Caki2 (cell line): ENCODE measurements at regions not wholly inside any gene's neighbourhood (a gene's known extent, or its start where the extent isn't known, plus 50 kb on each side); places are given as distances from the start of the nearest gene placed in this dataset.

Experiments used
- DNase-seq: peaks from one replicate; pipeline ENCODE4 v3.0.0-alpha.2; 2015; ENCODE audit warnings: low read depth
- in situ Hi-C: cut with HindIII; loops from 2 replicates; pipeline ENCODE4 v1.10.0; 2016; ENCODE audit warnings: low sequenced_read_pairs, low pct_unique_long_range_greater_than_20kb, mixed read lengths

DNA sequence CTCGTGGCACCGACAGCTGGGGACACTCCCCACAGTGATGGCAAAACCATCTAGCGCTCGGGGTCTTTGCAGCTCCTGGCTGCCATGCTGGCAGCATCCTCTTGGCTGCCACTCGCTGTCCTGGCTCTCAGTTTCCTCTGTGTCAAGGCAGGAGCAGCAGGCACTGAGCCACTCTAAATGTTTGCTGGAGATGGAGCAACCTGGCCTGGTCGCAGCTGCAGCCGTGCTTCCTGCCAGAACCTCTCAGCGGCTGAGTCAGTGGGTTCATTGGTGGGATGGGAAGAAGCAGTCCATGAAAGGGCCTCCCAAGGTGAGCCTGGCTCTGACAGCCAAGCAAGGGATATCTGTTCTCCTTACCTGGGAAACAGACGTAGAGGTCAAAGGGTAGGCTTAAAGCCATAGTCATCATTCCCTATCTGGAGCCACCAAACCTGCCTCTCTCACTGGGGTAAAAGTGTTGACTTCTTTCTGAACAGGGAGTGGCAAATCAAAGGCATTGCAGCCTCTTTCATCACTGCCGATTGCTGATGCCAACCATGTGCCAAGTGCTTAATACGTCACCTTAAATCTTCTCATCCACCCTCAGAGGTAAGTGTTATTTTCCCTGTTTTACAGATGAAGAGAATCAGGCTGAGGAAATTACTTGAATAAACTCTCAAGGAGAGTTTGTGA lies 304.8 kb upstream of the ZNF462 start:
- in situ Hi-C loops, result no loop called here
- DNase-seq, result no peak

DNA sequence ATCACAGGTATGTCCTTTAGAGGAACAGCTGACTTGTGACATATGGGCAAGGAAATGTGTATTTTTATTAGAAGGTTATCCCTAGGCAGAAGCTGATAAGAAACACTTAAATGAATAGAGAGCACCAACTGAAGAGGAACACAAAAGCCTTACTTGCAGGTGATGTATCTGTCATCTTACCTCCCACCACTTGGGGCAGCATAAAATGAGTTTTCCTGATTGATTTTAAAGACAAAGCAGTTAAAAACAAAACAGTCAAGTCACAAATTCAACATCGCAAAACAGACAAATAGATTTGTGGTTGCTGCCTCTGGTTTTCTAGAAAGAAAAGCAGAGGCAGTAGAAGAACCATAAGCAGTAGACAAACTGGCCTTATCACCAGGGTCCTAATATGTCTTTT lies 302.4 kb upstream of the ZNF462 start:
- in situ Hi-C loops, result no loop called here

DNA sequence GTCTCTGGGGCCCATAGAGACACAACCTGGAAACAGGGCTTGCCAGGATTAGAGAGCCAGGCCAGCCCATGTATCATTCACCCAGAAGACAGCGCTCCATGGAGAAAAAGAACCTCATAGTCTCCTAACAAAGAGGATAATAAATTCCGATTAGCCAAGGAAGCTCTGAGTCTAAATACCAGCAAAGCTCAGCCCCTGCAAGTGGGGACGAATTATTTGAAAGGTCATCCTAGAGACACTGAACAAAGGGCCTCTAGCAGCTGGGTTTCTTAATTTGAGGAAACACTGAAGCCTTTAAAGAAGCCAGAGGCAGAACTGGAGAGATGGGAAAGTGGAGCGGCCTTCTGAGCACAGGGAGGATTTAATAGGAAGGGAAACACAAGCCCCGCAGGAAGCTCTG lies 287.1 kb upstream of the ZNF462 start:
- in situ Hi-C loops, result no loop called here
- no peak for DNase-seq

More for the DNA sequence above, 302.4 kb upstream of the ZNF462 start:
- no peak for DNase-seq

DNA sequence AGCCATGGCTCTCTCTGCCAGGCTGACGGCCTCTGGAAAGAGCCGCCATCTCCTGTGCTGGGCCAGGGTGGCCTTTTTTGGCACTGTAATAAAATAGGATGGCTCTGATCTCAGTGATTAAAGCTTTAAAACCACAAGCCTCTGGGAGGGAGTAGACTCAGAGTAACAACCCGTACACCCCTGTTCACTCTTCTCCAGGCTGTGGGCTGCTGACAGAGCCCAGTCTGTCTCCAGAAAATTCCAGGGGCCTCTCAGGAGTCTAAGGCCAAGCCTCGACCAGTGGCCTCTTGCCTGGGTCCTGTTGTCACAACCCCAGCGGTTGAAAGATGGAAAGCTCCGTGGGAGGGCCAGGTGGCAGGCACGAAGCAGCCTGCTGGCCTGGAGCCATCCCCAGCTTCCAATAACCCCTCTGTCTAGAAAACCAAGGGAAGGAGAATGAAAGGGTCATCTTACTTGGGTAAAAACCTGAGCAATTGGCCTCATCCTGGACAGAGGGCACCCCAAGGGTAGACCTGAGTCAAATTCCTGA lies 286.7 kb upstream of the ZNF462 start:
- in situ Hi-C loops, result no loop called here

DNA sequence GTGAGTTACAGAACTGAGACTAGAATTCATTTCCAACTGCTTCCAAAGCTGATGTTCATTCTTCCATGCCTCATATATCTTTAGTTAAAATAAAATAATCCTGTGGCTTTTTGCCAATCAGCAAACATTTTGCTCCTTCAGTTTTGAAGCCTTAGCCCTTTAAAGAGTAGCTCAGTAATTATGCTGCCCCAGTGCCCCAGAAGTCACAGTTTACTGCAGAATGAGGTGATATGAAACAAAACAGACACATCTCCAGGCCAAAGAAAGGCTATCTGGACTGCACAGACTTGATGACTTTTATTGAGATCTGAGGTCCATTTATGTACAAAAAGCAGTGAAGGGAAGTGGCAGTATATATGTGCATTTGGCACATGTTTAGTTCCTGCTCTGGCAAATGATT lies 285.8 kb upstream of the ZNF462 start:
- in situ Hi-C loops, result no loop called here
- no peak for DNase-seq

More for the DNA sequence above, 286.7 kb upstream of the ZNF462 start:
- no peak for DNase-seq

DNA sequence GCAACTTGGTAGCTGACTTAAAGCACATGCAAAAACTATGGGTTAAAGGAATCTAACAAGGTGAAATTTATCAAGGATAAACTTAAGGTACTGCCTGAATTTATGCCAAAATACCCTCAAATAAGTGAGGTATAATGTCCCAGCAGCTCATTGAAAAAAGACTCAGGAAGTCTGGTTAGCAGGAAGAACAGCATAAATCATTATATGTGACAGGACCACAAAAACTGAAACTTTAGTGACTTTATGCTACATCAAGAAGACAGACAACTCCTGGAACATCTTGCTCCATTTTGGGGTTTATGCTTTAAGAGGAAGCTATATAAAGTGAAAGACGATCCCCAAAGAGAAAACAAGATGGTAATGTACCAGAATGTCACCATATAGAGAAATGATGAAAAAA lies 282.4 kb upstream of the ZNF462 start:
- in situ Hi-C loops, result no loop called here
- no peak for DNase-seq

DNA sequence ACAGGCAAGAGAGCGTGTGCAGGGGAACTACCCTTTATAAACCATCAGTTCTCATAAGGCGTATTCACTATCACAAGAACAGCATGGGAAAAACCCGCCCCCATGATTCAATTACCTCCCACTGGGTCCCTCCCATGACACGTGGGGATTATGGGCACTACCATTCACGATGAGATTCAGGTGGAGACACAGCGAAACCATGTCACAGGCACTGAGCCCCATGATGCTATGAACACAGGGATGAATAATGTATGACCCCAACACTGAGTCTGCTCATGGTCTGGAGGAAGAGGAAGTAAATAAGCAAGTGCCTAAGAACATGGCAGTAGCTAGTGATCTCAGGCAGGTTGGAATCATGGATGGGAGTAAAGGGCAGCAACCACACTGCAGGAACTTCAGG lies 281.0 kb upstream of the ZNF462 start:
- in situ Hi-C loops, result no loop called here
- DNase-seq, result no peak

DNA sequence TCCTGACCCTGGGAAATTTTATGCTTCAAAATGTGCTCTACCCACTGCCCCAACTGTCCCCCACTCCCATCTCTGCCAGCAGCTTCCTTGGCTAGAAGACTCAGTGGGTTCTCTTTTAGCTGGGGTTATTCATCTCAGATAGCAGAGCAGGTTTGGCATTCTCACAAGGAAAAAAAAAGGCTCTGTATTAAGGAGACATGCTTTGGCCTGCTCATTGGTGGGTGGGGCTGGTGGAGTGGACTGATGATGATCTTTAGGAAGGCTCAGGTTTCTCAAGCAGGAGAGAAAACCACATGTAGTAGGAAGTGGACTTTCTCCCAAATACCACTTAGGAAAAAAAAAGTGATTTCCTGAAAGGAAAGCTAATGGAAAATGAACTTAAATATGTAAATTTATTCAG lies 279.2 kb upstream of the ZNF462 start:
- no peak for DNase-seq
- in situ Hi-C loops, result no loop called here

DNA sequence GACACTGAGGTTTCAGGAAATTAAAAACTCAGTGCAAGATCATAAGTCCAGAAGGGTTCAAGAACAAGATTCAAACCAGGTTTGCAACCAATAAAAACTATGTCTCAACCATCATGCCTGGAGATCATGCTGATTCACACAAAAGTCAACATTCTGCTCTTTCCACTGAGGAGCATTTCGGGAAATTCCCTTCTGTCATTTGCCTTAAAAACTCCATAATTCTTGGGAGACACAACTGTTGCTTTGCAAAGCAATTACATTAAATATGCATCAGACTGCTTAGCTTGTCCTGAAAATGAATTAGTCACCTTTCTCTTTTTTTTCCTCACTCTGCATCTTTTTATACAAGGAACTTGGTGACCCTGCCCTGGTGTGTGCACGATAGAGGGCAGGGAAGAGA lies 275.9 kb upstream of the ZNF462 start:
- in situ Hi-C loops, result no loop called here
- peak; percentile 67 for DNase-seq

DNA sequence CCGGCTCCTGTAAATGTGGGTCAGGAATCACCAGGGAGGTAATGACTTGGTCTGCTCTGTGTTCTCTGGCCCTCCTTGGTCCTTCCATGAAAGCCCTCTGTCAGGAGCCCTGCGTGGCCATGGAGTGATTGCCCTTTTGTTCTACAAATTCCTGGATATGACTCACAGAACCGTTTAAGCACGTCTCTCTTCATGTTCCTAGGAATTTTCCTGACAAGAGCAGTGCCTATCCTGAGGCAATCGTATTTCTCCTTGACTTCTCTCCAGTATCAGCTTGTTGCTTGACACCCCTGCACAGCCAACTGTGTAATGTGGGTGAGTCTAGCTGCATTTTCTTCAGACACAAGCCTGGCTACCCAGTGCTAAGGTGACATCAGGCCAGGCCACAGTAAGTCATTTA lies 274.3 kb upstream of the ZNF462 start:
- peak; percentile 71 for DNase-seq
- in situ Hi-C loops, result no loop called here

DNA sequence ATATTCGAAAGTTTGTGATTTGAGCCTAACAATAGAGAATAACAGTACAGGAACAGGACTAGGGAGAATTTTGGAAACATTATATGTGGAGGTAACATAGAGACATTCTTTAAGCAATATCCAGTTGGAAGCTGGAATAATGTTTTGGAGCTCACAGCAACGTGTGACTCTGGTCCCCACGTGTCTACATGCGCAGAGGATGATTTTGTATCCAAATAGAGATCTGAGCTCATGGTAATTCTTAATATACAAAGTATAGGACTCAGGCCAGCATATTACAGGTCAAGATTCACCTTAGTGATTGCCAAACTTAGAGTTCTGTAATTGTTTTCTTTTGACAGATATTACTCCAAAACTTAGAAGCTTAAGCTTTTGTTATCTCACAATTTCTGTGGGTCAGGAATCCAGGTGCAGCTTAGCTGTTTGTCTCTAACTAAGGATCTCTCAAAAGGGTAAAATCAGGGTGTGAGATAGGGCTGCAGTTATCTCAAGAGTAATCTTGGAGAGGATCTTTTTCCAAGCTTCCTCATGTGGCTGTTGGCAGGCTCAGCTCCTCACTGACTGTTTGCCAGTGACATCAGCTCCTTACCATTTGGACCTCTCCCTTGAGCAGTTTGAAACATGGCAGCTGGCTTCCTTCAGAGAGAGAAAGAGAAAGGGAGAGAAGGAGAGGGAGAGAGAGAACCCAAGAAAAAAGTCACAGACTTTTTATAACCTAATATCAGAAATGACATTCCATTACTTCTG lies 272.0 kb upstream of the ZNF462 start:
- no peak for DNase-seq
- in situ Hi-C loops, result no loop called here

DNA sequence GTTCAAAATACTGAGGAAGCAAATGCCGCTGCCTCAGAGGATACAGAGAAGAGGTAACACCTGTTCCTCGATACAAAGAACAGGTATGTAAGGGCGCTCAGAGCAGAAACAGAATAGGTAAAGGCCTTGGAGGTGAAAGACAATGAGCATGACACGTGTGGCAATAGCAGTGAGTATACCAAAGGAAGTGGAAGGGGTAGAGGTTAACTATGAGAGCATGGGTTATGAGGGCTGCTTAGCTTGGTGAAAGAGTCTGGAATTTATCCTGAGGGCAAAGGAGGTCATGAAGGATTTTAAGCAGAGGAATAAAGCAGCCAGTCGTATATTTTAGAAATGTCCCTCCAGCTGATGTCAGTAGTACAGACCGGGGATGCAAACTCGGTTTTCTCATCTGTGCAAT lies 269.8 kb upstream of the ZNF462 start:
- in situ Hi-C loops, result no loop called here

DNA sequence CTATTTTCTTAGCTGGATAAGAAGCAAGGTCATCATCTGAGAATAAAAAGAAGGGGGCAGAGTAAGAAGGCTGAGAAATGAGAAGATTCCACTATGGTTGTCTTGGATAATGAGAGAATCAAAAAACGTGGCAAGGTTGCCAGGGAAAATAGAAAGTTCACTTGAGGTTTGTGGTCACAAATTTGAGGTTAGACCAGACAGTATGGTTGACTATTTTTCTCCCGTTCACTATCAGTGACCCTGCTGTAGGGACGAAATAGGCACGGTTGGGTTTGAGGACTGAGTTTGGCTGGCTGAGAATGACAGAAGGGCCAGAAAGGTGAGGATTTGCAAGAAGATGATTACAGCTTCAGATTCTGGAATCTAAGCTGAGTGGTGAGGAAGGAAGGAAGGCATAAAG lies 266.0 kb upstream of the ZNF462 start:
- in situ Hi-C loops, result no loop called here
- DNase-seq, result no peak

More for the DNA sequence above, 269.8 kb upstream of the ZNF462 start:
- DNase-seq, result no peak

DNA sequence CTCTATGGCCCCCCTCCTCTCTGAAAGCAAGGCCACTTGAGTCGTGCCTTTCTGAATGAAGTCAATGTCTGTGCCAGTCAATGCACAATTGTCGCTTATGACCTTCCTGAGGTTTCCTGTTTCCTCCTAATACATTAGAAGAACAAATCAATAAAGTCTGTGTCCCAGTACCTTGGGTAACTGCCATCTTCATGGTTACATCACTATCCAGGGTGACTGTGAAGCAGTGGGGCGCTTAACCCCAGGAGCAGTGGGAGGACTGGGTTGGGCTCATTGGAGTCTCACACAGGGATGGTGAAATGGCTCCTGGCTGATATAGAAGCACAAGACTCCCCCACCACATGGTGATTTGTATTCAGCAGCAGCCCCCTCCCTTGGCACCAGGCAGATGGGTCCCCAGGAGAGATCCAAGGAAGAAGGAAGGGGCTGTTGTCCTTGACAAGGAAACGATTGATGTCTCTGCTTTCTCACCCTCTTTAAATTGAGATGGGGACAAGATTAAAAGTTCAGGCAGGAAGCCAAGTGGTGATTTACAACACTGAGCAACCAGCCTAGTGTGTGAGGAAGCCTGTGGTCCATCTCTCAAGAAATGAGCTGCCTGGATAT lies 261.9 kb upstream of the ZNF462 start:
- in situ Hi-C loops, result no loop called here
- DNase-seq, result no peak

DNA sequence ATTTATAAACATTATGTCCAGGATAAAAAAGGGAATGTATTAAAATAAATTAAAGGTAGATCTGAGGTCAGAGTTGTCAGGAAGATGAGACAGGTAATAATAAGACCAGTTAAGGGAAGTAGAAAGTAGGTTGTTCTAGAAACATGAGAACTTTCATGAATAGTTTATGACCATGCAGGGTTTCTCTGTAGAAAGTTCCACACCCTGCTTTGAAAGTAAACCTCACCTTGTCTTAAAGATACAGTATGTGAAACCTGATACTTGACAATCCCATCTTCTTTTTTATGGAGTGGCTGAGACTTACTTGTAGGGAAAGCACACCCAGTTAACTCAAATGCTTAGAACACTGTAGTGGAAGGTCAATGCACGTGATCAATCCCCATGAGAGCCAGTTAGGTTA lies 260.6 kb upstream of the ZNF462 start:
- in situ Hi-C loops, result no loop called here
- no peak for DNase-seq

DNA sequence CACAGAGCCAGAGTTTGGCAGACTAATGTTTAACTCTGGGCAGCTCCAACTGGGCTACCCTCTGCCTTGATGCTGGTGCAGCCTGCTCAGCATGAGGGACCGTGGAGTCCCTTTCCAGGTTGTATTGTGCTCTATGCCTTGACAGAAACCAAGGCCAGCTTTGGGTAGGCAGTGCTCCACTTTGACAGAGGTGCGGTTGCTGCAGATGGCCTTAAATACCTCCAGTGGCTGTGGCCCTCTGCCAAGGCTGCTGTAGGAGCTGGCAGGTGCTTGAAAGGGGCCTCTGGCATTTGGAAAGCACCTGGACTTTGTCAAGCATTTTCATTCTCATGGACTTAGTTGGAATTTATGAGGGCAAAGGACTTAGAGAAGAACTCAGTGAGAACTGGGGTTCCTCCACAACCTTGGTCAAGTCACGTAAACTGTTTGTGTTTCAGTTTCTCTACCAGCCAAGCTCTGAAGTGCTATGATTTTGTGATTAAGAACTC lies 249.7 kb upstream of the ZNF462 start:
- in situ Hi-C loops, result no loop called here
- no peak for DNase-seq

DNA sequence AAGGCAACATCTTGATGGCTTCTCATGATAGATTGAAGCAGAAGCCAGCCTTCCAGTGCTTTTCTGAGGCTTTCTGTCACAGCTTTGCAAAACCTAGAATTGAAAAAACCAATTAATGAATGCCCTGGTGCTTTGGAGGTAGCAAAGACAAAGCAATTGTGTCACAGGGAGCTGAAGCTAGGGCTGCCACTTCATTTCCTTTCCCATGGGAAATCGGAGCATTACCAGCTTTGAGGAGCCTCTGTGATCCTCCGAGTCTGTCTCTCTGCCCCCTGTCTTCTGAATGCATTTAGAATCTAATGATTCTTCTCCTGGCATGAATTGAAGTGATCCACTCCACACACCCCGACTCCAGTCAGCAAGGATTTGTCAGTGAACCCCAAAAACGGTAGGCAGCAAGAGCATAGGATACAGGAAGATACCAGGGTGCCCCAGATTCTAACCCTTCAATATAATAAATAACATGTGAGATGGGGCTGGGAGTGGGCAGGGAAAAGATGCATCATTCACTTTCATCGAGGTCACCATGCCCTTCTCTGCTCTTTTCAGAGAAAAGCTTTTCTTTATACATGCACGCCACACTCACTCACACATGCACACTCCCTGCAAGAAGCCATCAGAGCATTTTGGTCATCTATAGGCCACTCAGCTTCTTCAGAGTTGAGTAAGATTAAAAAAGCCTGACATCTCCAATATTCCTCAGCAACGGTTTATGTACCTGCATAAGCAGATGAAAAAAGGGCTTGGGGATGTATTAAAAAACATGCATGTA lies 247.7 kb upstream of the ZNF462 start:
- in situ Hi-C loops, result no loop called here
- DNase-seq, result no peak

DNA sequence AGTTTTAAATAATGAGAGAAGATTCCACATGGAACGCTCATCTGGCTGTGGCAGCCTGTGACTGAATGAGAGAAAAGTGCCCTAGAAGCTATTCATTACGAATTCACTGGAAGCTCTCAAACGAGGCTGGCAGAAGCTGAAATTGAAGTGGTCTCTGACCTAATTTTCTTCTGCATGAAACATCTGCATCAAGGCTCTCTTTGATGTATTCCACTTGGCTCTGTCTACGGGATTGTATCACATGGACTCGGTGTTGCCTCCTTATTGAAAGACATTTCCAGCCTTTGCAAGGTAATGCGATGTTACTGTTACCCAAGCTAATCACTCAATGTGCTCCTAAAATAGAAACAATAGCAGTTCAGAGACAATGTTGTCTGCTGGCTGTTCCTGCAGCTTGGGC lies 246.9 kb upstream of the ZNF462 start:
- no peak for DNase-seq
- in situ Hi-C loops, result no loop called here
